Central memory CD8-positive, alpha-beta T cell (primary cell): ENCODE measurements at regions not wholly inside any gene's neighbourhood (a gene's known extent, or its start where the extent isn't known, plus 50 kb on each side); places are given as distances from the start of the nearest gene placed in this dataset.

Source experiments
- ATAC-seq: fragments of 150-1000 bp; cut with Tn5 transposase; replicated peaks from 2 replicates; pipeline ENCODE4 v1.10.0; 2022; ENCODE audit warnings: mild to moderate bottlenecking, moderate FRiP score, moderate number of reproducible peaks; ENCODE audit not compliant: poor library complexity, severe bottlenecking; ENCODE audit errors: extremely low read depth
- DNase-seq, 2 donors: peaks; one replicate each; pipeline ENCODE4 v3.0.0; 2021; ENCODE audit warnings: low spot score in 2 of 2
- H3K27ac Mint-ChIP-seq: one replicate; pipeline ENCODE4 v1.8.0; 2022; ENCODE audit warnings: low read depth, mild to moderate bottlenecking, moderate library complexity, mixed read lengths
- H3K27me3 Mint-ChIP-seq: one replicate; pipeline ENCODE4 v1.8.0; 2022; ENCODE audit warnings: mixed read lengths
- H3K36me3 Mint-ChIP-seq: one replicate; pipeline ENCODE4 v1.8.0; 2022; ENCODE audit warnings: mild to moderate bottlenecking, moderate library complexity, mixed read lengths; ENCODE audit not compliant: insufficient read depth
- H3K4me1 Mint-ChIP-seq: one replicate; pipeline ENCODE4 v1.8.0; 2022; ENCODE audit warnings: mixed read lengths
- H3K4me3 Mint-ChIP-seq: one replicate; pipeline ENCODE4 v1.8.0; 2022; ENCODE audit warnings: mild to moderate bottlenecking, moderate library complexity, mixed read lengths
- H3K9me3 Mint-ChIP-seq: one replicate; pipeline ENCODE4 v1.8.0; 2022; ENCODE audit warnings: mixed read lengths

GRCh38 chr10:128684215-128684614 lies 558.0 kb upstream of the MKI67 start:
- no peak overlapping the region for H3K4me3 Mint-ChIP-seq
- H3K9me3 Mint-ChIP-seq, result no peaks in the 10 kb centered on the region
- ATAC-seq (no peak), DNase-seq (no peak)
- no peaks in the 10 kb centered on the region for H3K36me3 Mint-ChIP-seq
- H3K4me1 Mint-ChIP-seq, result no peaks in the 10 kb centered on the region
- peaks cover 6% of the 10 kb centered on the region for H3K27me3 Mint-ChIP-seq
- no peak overlapping the region for H3K27ac Mint-ChIP-seq

GRCh38 chr10:128686630-128687278 lies 560.5 kb upstream of the MKI67 start:
- no peak for DNase-seq
- no peak overlapping the region for H3K4me3 Mint-ChIP-seq
- no peaks in the 10 kb centered on the region for H3K27me3 Mint-ChIP-seq
- ATAC-seq, result no peak
- no peaks in the 10 kb centered on the region for H3K4me1 Mint-ChIP-seq
- no peaks in the 10 kb centered on the region for H3K36me3 Mint-ChIP-seq
- no peaks in the 10 kb centered on the region for H3K9me3 Mint-ChIP-seq
- no peak overlapping the region for H3K27ac Mint-ChIP-seq

- no peaks in the 10 kb centered on the region for H3K4me1 Mint-ChIP-seq
- ATAC-seq (no peak), DNase-seq (no peak)
- no peak overlapping the region for H3K4me3 Mint-ChIP-seq
- H3K9me3 Mint-ChIP-seq, result no peaks in the 10 kb centered on the region
- H3K27me3 Mint-ChIP-seq, result no peaks in the 10 kb centered on the region
- H3K27ac Mint-ChIP-seq, result no peak overlapping the region
- H3K36me3 Mint-ChIP-seq, result no peaks in the 10 kb centered on the region
Measured at GRCh38 chr10:128687408-128687807, 561.2 kb upstream of the MKI67 start.

- Mint-ChIP-seq H3K27ac (no peak overlapping the region), H3K27me3 (no peaks in the 10 kb centered on the region), H3K4me3 (no peak overlapping the region), H3K36me3 (no peaks in the 10 kb centered on the region), H3K9me3 (no peaks in the 10 kb centered on the region), H3K4me1 (no peaks in the 10 kb centered on the region)
- DNase-seq (no peak), ATAC-seq (no peak)
Measured at GRCh38 chr10:128687927-128688549, 561.8 kb upstream of the MKI67 start.

- no peaks in the 10 kb centered on the region for H3K27me3 Mint-ChIP-seq
- DNase-seq, result no peak
- H3K4me3 Mint-ChIP-seq, result no peak overlapping the region
- H3K9me3 Mint-ChIP-seq, result no peaks in the 10 kb centered on the region
- no peaks in the 10 kb centered on the region for H3K36me3 Mint-ChIP-seq
- H3K27ac Mint-ChIP-seq, result no peak overlapping the region
- no peak for ATAC-seq
- H3K4me1 Mint-ChIP-seq, result no peaks in the 10 kb centered on the region
Measured at GRCh38 chr10:128689667-128690066, 563.4 kb upstream of the MKI67 start.

GRCh38 chr10:128693493-128694131 lies 567.4 kb upstream of the MKI67 start:
- no peak overlapping the region for H3K27ac Mint-ChIP-seq
- no peak for DNase-seq
- H3K9me3 Mint-ChIP-seq, result no peaks in the 10 kb centered on the region
- no peak for ATAC-seq
- H3K27me3 Mint-ChIP-seq, result no peaks in the 10 kb centered on the region
- no peaks in the 10 kb centered on the region for H3K36me3 Mint-ChIP-seq
- H3K4me1 Mint-ChIP-seq, result no peaks in the 10 kb centered on the region
- no peak overlapping the region for H3K4me3 Mint-ChIP-seq

- H3K27ac Mint-ChIP-seq, result no peak overlapping the region
- no peak for ATAC-seq
- no peaks in the 10 kb centered on the region for H3K27me3 Mint-ChIP-seq
- H3K9me3 Mint-ChIP-seq, result no peaks in the 10 kb centered on the region
- H3K4me1 Mint-ChIP-seq, result no peaks in the 10 kb centered on the region
- no peak overlapping the region for H3K4me3 Mint-ChIP-seq
- DNase-seq, result no peak
- H3K36me3 Mint-ChIP-seq, result no peaks in the 10 kb centered on the region
Measured at GRCh38 chr10:128694168-128694850, 568.1 kb upstream of the MKI67 start.

- Mint-ChIP-seq H3K9me3 (no peaks in the 10 kb centered on the region), H3K4me1 (no peaks in the 10 kb centered on the region), H3K27ac (no peak overlapping the region), H3K4me3 (no peak overlapping the region), H3K36me3 (no peaks in the 10 kb centered on the region), H3K27me3 (no peaks in the 10 kb centered on the region)
- DNase-seq, result no peak
- ATAC-seq, result no peak
Measured at GRCh38 chr10:128694851-128695725, 568.9 kb upstream of the MKI67 start.

- no peaks in the 10 kb centered on the region for H3K9me3 Mint-ChIP-seq
- no peak for DNase-seq
- ATAC-seq, result no peak
- H3K27ac Mint-ChIP-seq, result no peak overlapping the region
- no peaks in the 10 kb centered on the region for H3K4me1 Mint-ChIP-seq
- no peaks in the 10 kb centered on the region for H3K27me3 Mint-ChIP-seq
- H3K4me3 Mint-ChIP-seq, result no peak overlapping the region
- no peaks in the 10 kb centered on the region for H3K36me3 Mint-ChIP-seq
Measured at GRCh38 chr10:128695931-128696330, 569.7 kb upstream of the MKI67 start.

- H3K4me3 Mint-ChIP-seq, result no peak overlapping the region
- no peak for ATAC-seq
- H3K4me1 Mint-ChIP-seq, result no peaks in the 10 kb centered on the region
- no peaks in the 10 kb centered on the region for H3K36me3 Mint-ChIP-seq
- no peaks in the 10 kb centered on the region for H3K27me3 Mint-ChIP-seq
- no peaks in the 10 kb centered on the region for H3K9me3 Mint-ChIP-seq
- no peak for DNase-seq
- no peak overlapping the region for H3K27ac Mint-ChIP-seq
Measured at GRCh38 chr10:128697437-128697836, 571.2 kb upstream of the MKI67 start.

GRCh38 chr10:128701381-128701780 lies 575.2 kb upstream of the MKI67 start:
- H3K36me3 Mint-ChIP-seq, result no peaks in the 10 kb centered on the region
- DNase-seq (no peak), ATAC-seq (no peak)
- H3K4me1 Mint-ChIP-seq, result no peaks in the 10 kb centered on the region
- H3K9me3 Mint-ChIP-seq, result no peaks in the 10 kb centered on the region
- no peak overlapping the region for H3K4me3 Mint-ChIP-seq
- no peak overlapping the region for H3K27ac Mint-ChIP-seq
- no peaks in the 10 kb centered on the region for H3K27me3 Mint-ChIP-seq

GRCh38 chr10:128701837-128702236 lies 575.6 kb upstream of the MKI67 start:
- DNase-seq (no peak), ATAC-seq (no peak)
- Mint-ChIP-seq H3K4me1 (no peaks in the 10 kb centered on the region), H3K9me3 (no peaks in the 10 kb centered on the region), H3K27me3 (no peaks in the 10 kb centered on the region), H3K36me3 (no peaks in the 10 kb centered on the region), H3K4me3 (no peak overlapping the region), H3K27ac (no peak overlapping the region)
